KMS-11 (cell line): ENCODE measurements at regions not wholly inside any gene's neighbourhood (a gene's known extent, or its start where the extent isn't known, plus 50 kb on each side); places are given as distances from the start of the nearest gene placed in this dataset.

Experiments
- H2AFZ ChIP-seq: fragments of 200-600 bp; sonication (generic); 2 replicates; pipeline ENCODE4 v1.6.1; 2016; ENCODE audit warnings: antibody characterized with exemption, mixed run types, low read depth
- H3K27ac ChIP-seq: fragments of 200-600 bp; sonication (generic); 2 replicates; pipeline ENCODE4 v1.6.1; 2016; ENCODE audit warnings: mild to moderate bottlenecking, mixed run types
- H3K27me3 ChIP-seq: fragments of 200-600 bp; sonication (generic); 2 replicates; pipeline ENCODE4 v1.6.1; 2017; ENCODE audit warnings: mild to moderate bottlenecking, low read depth, mixed run types, moderate library complexity; ENCODE audit not compliant: insufficient read depth
- H3K36me3 ChIP-seq: fragments of 200-600 bp; sonication (generic); 2 replicates; pipeline ENCODE4 v1.6.1; 2017; ENCODE audit warnings: mild to moderate bottlenecking, mixed run types; ENCODE audit not compliant: insufficient read depth
- H3K4me1 ChIP-seq: fragments of 200-600 bp; sonication (generic); 2 replicates; pipeline ENCODE4 v1.6.1; 2016; ENCODE audit warnings: mild to moderate bottlenecking, low read depth, mixed run types; ENCODE audit not compliant: poor library complexity, severe bottlenecking
- H3K4me2 ChIP-seq: fragments of 200-600 bp; sonication (generic); 2 replicates; pipeline ENCODE4 v1.7.0; 2016; ENCODE audit warnings: mild to moderate bottlenecking, mixed run types
- H3K4me3 ChIP-seq: fragments of 200-600 bp; sonication (generic); IDR thresholded peaks from 2 replicates; pipeline ENCODE4 v1.6.1; 2017; ENCODE audit warnings: low read depth, low read length, mixed read lengths; ENCODE audit not compliant: insufficient read depth
- H3K79me2 ChIP-seq: fragments of 200-600 bp; sonication (generic); 2 replicates; pipeline ENCODE4 v1.6.1; 2016; ENCODE audit warnings: low read depth, mixed run types; ENCODE audit not compliant: insufficient read depth
- H3K9ac ChIP-seq: fragments of 200-600 bp; sonication (generic); 2 replicates; pipeline ENCODE4 v1.6.1; 2016; ENCODE audit warnings: mild to moderate bottlenecking, mixed run types
- H4K20me1 ChIP-seq: fragments of 200-600 bp; sonication (generic); 2 replicates; pipeline ENCODE4 v1.6.1; 2016; ENCODE audit warnings: mild to moderate bottlenecking, mixed run types; ENCODE audit not compliant: insufficient read depth
- CTCF ChIP-seq: fragments of 200-600 bp; sonication (generic); conservative IDR thresholded peaks from 2 replicates; pipeline ENCODE4 v1.6.1; 2017; ENCODE audit warnings: low read depth, mild to moderate bottlenecking, antibody characterized with exemption, low read length, moderate library complexity, mixed read lengths

GRCh38 chr11:116394022-116394421, 378.8 kb downstream of the BUD13 start:
- no peaks in the 10 kb centered on the region for H3K27me3 ChIP-seq
- no peaks in the 10 kb centered on the region for H3K4me1 ChIP-seq
- no peak overlapping the region for H3K4me2 ChIP-seq
- H4K20me1 ChIP-seq, result no peaks in the 10 kb centered on the region
- no peak for TF ChIP-seq CTCF
- H2AFZ ChIP-seq, result no peak overlapping the region
- H3K36me3 ChIP-seq, result no peaks in the 10 kb centered on the region
- H3K4me3 ChIP-seq, result no peak overlapping the region
- no peak overlapping the region for H3K27ac ChIP-seq
- H3K9ac ChIP-seq, result no peak overlapping the region
- no peaks in the 10 kb centered on the region for H3K79me2 ChIP-seq

- H3K4me2 ChIP-seq, result no peak overlapping the region
- no peaks in the 10 kb centered on the region for H3K4me1 ChIP-seq
- no peaks in the 10 kb centered on the region for H3K27me3 ChIP-seq
- no peaks in the 10 kb centered on the region for H4K20me1 ChIP-seq
- no peak overlapping the region for H3K9ac ChIP-seq
- H3K79me2 ChIP-seq, result no peaks in the 10 kb centered on the region
- no peak overlapping the region for H3K27ac ChIP-seq
- no peak overlapping the region for H2AFZ ChIP-seq
- H3K4me3 ChIP-seq, result no peak overlapping the region
- H3K36me3 ChIP-seq, result no peaks in the 10 kb centered on the region
- no peak for TF ChIP-seq CTCF
Observed at GRCh38 chr11:116390963-116391362, 381.8 kb downstream of the BUD13 start.

GRCh38 chr11:116388146-116388545, 384.6 kb downstream of the BUD13 start:
- H2AFZ ChIP-seq, result no peak overlapping the region

GRCh38 chr11:116387641-116388040, 385.1 kb downstream of the BUD13 start:
- TF ChIP-seq CTCF, result no peak
- no peak overlapping the region for H2AFZ ChIP-seq
- H3K4me3 ChIP-seq, result no peak overlapping the region
- H3K27me3 ChIP-seq, result no peaks in the 10 kb centered on the region
- no peaks in the 10 kb centered on the region for H3K36me3 ChIP-seq
- H3K79me2 ChIP-seq, result no peaks in the 10 kb centered on the region
- H3K27ac ChIP-seq, result no peak overlapping the region
- no peak overlapping the region for H3K9ac ChIP-seq
- no peaks in the 10 kb centered on the region for H4K20me1 ChIP-seq
- H3K4me2 ChIP-seq, result no peak overlapping the region
- H3K4me1 ChIP-seq, result no peaks in the 10 kb centered on the region

More at GRCh38 chr11:116388146-116388545, 384.6 kb downstream of the BUD13 start:
- no peak for TF ChIP-seq CTCF
- Histone ChIP-seq H3K27ac (no peak overlapping the region), H3K36me3 (no peaks in the 10 kb centered on the region), H4K20me1 (no peaks in the 10 kb centered on the region), H3K27me3 (no peaks in the 10 kb centered on the region), H3K79me2 (no peaks in the 10 kb centered on the region), H3K4me2 (no peak overlapping the region), H3K9ac (no peak overlapping the region), H3K4me1 (no peaks in the 10 kb centered on the region), H3K4me3 (no peak overlapping the region)
